GM19023 (cell line): ENCODE measurements at regions not wholly inside any gene's neighbourhood (a gene's known extent, or its start where the extent isn't known, plus 50 kb on each side); places are given as distances from the start of the nearest gene placed in this dataset.

Source experiments
- ATAC-seq: cut with Tn5 transposase; IDR thresholded peaks from one replicate; pipeline ENCODE4 v1.9.1; 2021; ENCODE audit warnings: mild to moderate bottlenecking, moderate library complexity; ENCODE audit not compliant: unreplicated experiment

- ATAC-seq, result no peak
Observed at GRCh38 chr3:78390221-78390620, 1350.3 kb downstream of the ROBO2 start.

- no peak for ATAC-seq
Observed at GRCh38 chr3:78398401-78398800, 1358.5 kb downstream of the ROBO2 start.

GRCh38 chr3:78402720-78403119 is 1362.8 kb downstream of the ROBO2 start:
- ATAC-seq, result no peak

DNA sequence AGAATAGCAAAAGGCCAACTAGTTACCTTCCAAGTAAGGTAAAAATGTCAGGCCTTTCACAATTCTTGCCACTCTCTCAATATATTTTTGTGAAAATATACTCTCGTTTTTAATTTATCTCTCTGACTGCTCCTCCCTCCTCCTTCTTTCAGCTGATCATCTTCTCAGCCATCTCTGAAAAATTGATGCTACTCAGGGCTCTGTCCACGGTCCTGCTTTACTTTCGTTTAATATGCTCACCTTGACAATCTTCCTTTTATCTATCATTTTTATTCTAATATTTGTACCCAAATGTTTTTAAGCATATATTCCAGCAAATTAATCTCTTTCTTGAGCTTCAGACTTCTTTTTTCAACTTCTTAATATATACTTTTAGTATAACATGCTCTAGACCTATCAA is 1362.1 kb downstream of the ROBO1 start:
- no peak for ATAC-seq

DNA sequence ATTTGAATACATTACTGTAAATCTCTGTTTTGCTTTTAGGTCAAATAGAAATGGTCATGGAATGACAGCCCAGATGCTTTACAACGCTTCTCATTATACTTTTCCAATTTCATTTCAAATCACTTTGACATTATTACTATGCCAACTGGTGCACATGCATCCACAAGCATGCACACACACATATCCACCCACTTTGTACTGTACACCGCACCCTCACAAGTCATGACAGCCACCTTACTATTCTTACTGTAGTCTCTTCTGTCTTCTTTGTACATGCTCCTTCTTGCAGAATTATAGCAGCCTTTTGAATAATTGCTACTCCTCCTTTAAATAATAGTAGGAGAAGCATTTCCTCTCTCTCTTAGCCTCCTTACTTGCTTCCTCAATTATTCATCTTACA is 1361.4 kb downstream of the ROBO1 start:
- no peak for ATAC-seq

DNA sequence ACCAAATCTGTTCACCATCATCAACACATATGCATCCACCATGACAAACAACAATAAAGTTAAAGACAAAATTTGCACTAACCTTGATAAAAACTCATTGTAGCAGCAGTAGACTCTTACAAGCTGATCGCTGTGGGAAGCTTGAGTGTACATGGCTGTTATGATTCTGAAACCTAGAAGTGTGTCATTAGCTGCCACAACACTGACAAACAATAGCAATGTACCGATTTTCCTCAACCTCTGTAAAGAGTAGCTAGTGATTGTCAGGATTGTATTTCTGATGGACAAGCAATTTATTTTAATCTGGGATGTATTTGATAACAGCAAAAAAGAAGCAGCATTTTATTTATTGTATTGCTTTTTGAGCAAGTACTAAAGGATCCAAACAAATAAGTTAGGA is 1357.7 kb downstream of the ROBO1 start:
- ATAC-seq, result no peak

DNA sequence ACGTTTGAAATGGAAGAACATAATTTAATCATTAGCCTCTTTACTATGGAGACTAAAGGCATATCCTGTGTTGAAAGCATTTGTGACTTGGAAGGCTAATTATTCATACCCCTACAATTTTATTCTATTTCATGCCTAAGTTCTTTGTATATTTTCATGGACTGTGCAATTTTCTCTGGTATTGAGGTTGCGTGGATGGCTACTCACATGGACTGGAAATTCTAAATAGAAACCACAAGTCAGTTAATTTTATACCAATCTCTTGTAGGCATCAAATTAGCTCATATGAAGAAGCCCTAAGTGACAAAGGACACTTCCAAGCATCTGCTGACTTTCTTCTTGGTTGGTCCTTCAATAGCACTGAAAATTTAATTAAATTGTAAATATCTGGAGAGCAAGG is 1353.5 kb downstream of the ROBO1 start:
- no peak for ATAC-seq

DNA sequence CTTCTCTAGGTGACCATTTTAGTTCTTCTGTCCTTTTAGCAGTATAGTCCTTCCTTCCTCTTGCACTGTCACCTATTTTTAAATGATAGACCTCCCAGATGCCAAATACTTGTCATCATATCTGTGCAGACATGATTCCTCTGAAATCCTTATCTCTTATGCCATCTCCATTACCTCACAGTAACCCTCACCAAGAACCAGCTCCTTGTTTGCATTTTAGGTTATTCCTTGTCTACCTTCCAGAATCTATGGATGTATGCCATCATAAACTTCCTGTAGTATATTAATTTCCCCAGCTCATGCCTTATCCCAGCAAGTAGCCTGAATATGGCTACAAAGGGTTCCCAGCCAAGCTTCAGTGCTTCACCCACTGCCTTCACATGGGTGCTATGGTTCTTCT is 1347.2 kb downstream of the ROBO1 start:
- ATAC-seq, result no peak

GRCh38 chr3:78421247-78421966 is 1346.4 kb downstream of the ROBO1 start:
- ATAC-seq, result no peak

DNA sequence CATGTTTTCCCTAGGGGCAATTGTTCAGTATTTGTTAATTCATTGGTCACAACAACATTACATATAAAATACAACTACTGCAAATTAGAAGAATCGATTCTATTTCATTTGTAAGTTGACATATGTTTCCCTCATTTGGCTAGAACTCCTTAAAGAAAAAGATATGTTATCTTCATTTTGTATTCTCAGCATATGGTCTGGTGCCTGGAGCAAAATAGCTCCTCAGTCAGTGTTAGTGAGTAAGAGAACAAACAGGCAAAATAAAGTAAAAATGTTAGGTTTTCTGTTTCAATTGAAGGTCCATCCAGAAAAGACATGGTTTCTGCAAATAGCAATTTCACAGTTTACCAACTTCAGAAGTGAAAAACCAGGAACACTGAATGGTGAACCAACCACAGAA is 1343.1 kb downstream of the ROBO1 start:
- no peak for ATAC-seq

DNA sequence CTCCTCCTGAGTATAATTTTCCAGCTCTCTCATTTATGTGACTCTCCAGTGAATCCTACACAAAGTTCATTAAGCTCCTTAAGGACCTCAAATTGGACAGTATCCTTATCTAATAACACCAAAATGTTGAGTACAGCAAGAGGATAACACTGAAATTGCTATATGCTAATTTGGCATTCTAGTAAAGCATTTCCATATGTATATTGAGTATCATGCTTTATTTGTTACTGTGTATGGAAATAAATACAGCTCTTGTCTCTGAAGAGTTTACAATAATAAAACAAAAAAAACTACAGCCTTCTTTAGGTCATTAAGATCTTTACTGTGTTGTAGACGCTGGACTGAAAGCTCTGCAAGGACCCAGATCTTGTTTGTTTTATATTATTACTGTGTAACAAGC is 1341.3 kb downstream of the ROBO1 start:
- ATAC-seq, result no peak

- ATAC-seq, result no peak
Observed at GRCh38 chr3:78427303-78427702, 1340.5 kb downstream of the ROBO1 start.

- no peak for ATAC-seq
Observed at GRCh38 chr3:78430741-78431140, 1337.1 kb downstream of the ROBO1 start.

- ATAC-seq, result no peak
Observed at GRCh38 chr3:78434801-78435200, 1333.0 kb downstream of the ROBO1 start.

- no peak for ATAC-seq
Observed at GRCh38 chr3:78455166-78455565, 1312.6 kb downstream of the ROBO1 start.

GRCh38 chr3:78455712-78456433 is 1311.9 kb downstream of the ROBO1 start:
- ATAC-seq, result no peak

- ATAC-seq, result no peak
Observed at GRCh38 chr3:78459796-78460195, 1308.0 kb downstream of the ROBO1 start.

DNA sequence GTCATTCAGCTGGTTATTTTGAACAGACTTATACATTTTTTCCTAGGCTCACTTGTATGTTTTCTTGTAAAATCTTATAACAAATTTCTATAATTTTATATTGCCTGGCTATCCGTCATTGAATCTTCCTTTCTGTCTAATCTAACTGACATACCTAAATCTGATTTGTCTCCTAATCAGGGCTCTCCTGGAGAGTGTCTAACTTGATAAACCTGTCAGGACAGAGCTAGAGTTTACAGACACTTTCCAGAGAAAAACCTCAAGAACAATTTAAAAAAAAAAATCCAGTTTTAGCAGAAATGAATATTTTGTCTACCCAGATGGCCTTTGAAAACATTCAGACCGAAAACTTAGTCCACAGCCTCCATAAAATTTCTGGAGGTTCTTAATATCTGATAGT is 1305.8 kb downstream of the ROBO1 start:
- ATAC-seq, result no peak

- ATAC-seq, result no peak
Observed at GRCh38 chr3:78476076-78476475, 1291.7 kb downstream of the ROBO1 start.

GRCh38 chr3:78481050-78481449 is 1286.7 kb downstream of the ROBO1 start:
- ATAC-seq, result no peak

GRCh38 chr3:78483090-78483489 is 1284.7 kb downstream of the ROBO1 start:
- no peak for ATAC-seq

DNA sequence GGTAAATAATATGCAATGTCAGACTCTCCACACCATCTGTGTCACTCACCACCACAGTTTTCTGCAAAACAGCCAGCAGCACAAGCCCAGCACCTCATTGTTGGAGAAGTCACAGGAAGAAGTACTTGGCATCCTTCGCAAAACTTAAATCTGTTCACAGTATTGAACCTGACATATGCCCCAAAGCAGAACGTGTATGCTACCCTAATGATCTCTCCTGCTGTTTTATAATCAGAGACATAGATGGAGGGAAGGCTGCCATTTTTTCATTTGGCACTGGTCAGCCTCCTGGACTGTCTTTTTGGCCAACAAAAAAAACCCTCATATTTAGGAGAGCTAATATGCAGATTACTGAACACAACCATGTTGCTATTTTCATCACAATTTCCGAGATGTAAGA is 1272.9 kb downstream of the ROBO1 start:
- ATAC-seq, result no peak

GRCh38 chr3:78495301-78495700 is 1272.5 kb downstream of the ROBO1 start:
- ATAC-seq, result no peak
